NCI-H510A treated with DMSO at 0.1 percent for 48 hours (cell line): ENCODE measurements at regions not wholly inside any gene's neighbourhood (a gene's known extent, or its start where the extent isn't known, plus 50 kb on each side); places are given as distances from the start of the nearest gene placed in this dataset.
"Not testable (repeated sequence)": the region's sequence is repeated elsewhere in the genome, so short reads cannot be mapped to it uniquely, and the experiment has no call there.

ENCODE experiments used
- DNase-seq: peaks from one replicate; lab custom pipeline; 2025; lab: John Stamatoyannopoulos, UW

GRCh38 chr13:48843630-48844380, 131.9 kb upstream of the FNDC3A start:
- DNase-seq = no peak

GRCh38 chr13:48844676-48845075, 131.0 kb upstream of the FNDC3A start:
- DNase-seq = no peak

- no peak for DNase-seq
These were observed 126.2 kb upstream of the FNDC3A start for GRCh38 chr13:48849515-48849914.

GRCh38 chr13:48851707-48852106, 124.0 kb upstream of the FNDC3A start:
- DNase-seq = no peak

- no peak for DNase-seq
These were observed 122.6 kb upstream of the FNDC3A start for GRCh38 chr13:48852911-48853727.

- DNase-seq = no peak
These were observed 122.0 kb upstream of the FNDC3A start for GRCh38 chr13:48853728-48854102.

- no peak for DNase-seq
These were observed 118.1 kb upstream of the FNDC3A start for GRCh38 chr13:48857576-48857975.

- no peak for DNase-seq
These were observed 117.4 kb upstream of the FNDC3A start for GRCh38 chr13:48858122-48858902.

- DNase-seq = no peak
These were observed 116.2 kb upstream of the FNDC3A start for GRCh38 chr13:48859272-48860105.

- DNase-seq = no peak
These were observed 115.3 kb upstream of the FNDC3A start for GRCh38 chr13:48860364-48860763.

- DNase-seq = no peak
These were observed 113.1 kb upstream of the FNDC3A start for GRCh38 chr13:48862572-48862971.

GRCh38 chr13:48864100-48864499, 111.6 kb upstream of the FNDC3A start:
- no peak for DNase-seq

GRCh38 chr13:48866249-48866648, 109.5 kb upstream of the FNDC3A start:
- DNase-seq = no peak

- no peak for DNase-seq
These were observed 102.6 kb upstream of the FNDC3A start for GRCh38 chr13:48873081-48873480.

GRCh38 chr13:48873587-48873986, 102.1 kb upstream of the FNDC3A start:
- DNase-seq = no peak

GRCh38 chr13:48874165-48874564, 101.5 kb upstream of the FNDC3A start:
- DNase-seq = no peak

GRCh38 chr13:48875047-48875446, 100.7 kb upstream of the FNDC3A start:
- no peak for DNase-seq

GRCh38 chr13:48876289-48876688, 99.4 kb upstream of the FNDC3A start:
- DNase-seq = no peak

GRCh38 chr13:48879432-48879831, 96.3 kb upstream of the FNDC3A start:
- DNase-seq = no peak

- DNase-seq = no peak
These were observed 95.9 kb upstream of the FNDC3A start for GRCh38 chr13:48879854-48880253.

- not testable (repeated sequence) for DNase-seq
These were observed 91.9 kb upstream of the FNDC3A start for GRCh38 chr13:48883786-48884185.

- no peak for DNase-seq
These were observed 90.7 kb upstream of the FNDC3A start for GRCh38 chr13:48885027-48885395.
